ENCODE measurements at regions not wholly inside any gene's neighbourhood (a gene's known extent, or its start where the extent isn't known, plus 50 kb on each side); places are given as distances from the start of the nearest gene placed in this dataset.
A peak's percentile ranks its signal among the peaks of the same experiment; 100 is the strongest.

GRCh38 chr14:38129705-38130104 is 78.0 kb upstream of the SSTR1 start:
- CTCF ChIA-PET (ENCODE audit: unreplicated experiment) = no interaction called here
- TF ChIP-seq CTCF (conservative IDR thresholded peaks at IDR 0.05; ENCODE audit: low read length) (no peak), EZH2phosphoT487 (IDR thresholded peaks at IDR 0.05; ENCODE audit: borderline replicate concordance, low read depth, low read length) (no peak)
- Histone ChIP-seq H2AFZ (ENCODE audit: low read length) (peak overlapping the region; percentile 64; the same call in 1 of the 2 replicates), H3K27ac (ENCODE audit: low read depth, low read length, poor library complexity, severe bottlenecking) (peak overlapping the region; percentile 97), H3K79me2 (ENCODE audit: insufficient read depth, low read depth, low read length) (no peaks in the 10 kb centered on the region), H4K20me1 (ENCODE audit: insufficient read depth, low read length) (no peaks in the 10 kb centered on the region), H3K9me3 (ENCODE audit: low read length) (peaks cover 55% of the 10 kb centered on the region), H3K36me3 (ENCODE audit: insufficient read depth, low read length) (peaks cover 43% of the 10 kb centered on the region), H3K9me2 (ENCODE audit: insufficient read depth, low read length) (no peaks in the 10 kb centered on the region), H3K4me2 (ENCODE audit: low read length) (peak overlapping the region; percentile 6; the same call in 1 of the 2 replicates), H3K4me3 (ENCODE audit: low read depth, low read length, poor library complexity, severe bottlenecking) (peak overlapping the region; percentile 50), H3K4me1 (ENCODE audit: insufficient read depth, low read length, poor library complexity, severe bottlenecking) (peaks cover 68% of the 10 kb centered on the region)
- no TSS peak for BruUV-seq (replicated peaks)
- intact Hi-C loops (cut with micrococcal nuclease; ENCODE audit: unreplicated experiment) = loop anchor here (10.0 kb wide), 2 partner anchors 985 to 1045 kb away; partner anchors contain the start of genes GEMIN2, PNN and TRAPPC6B
- DNase-seq (ENCODE audit: low spot score) = no peak
- POLR2A ChIA-PET = interaction anchor here (1.3 to 9.9 kb wide), 5 partner anchors 12 to 67 kb away, joined by 4 to 157 read pairs (median 5); no protein-coding TSS in a partner anchor

GRCh38 chr14:38134416-38135030 is 73.2 kb upstream of the SSTR1 start:
- TF ChIP-seq EZH2phosphoT487 (IDR thresholded peaks at IDR 0.05; ENCODE audit: borderline replicate concordance, low read depth, low read length) (no peak), CTCF (conservative IDR thresholded peaks at IDR 0.05; ENCODE audit: low read length) (no peak)
- Histone ChIP-seq H3K4me3 (ENCODE audit: low read depth, low read length, poor library complexity, severe bottlenecking) (no peak overlapping the region), H3K9me2 (ENCODE audit: insufficient read depth, low read length) (no peaks in the 10 kb centered on the region), H3K4me2 (ENCODE audit: low read length) (peak overlapping the region; percentile 2; the same call in 1 of the 2 replicates), H3K9me3 (ENCODE audit: low read length) (peaks cover 58% of the 10 kb centered on the region), H3K79me2 (ENCODE audit: insufficient read depth, low read depth, low read length) (no peaks in the 10 kb centered on the region), H3K36me3 (ENCODE audit: insufficient read depth, low read length) (peaks cover 30% of the 10 kb centered on the region), H4K20me1 (ENCODE audit: insufficient read depth, low read length) (no peaks in the 10 kb centered on the region), H3K4me1 (ENCODE audit: insufficient read depth, low read length, poor library complexity, severe bottlenecking) (peaks cover 27% of the 10 kb centered on the region), H2AFZ (ENCODE audit: low read length) (peak overlapping the region; percentile 95), H3K27ac (ENCODE audit: low read depth, low read length, poor library complexity, severe bottlenecking) (no peak overlapping the region)
- intact Hi-C loops (cut with micrococcal nuclease; ENCODE audit: unreplicated experiment) = no loop called here
- DNase-seq (ENCODE audit: low spot score) = no peak
- BruUV-seq (replicated peaks) = no TSS peak
- ChIA-PET POLR2A (interaction anchor here (2.6 kb wide), 2 partner anchors 9 to 11 kb away, joined by 23 to 56 read pairs; no protein-coding TSS in a partner anchor), CTCF (ENCODE audit: unreplicated experiment) (no interaction called here)
